OCI-LY7 (cell line): ENCODE measurements at regions not wholly inside any gene's neighbourhood (a gene's known extent, or its start where the extent isn't known, plus 50 kb on each side); places are given as distances from the start of the nearest gene placed in this dataset.
"Not testable (repeated sequence)": the region's sequence is repeated elsewhere in the genome, so short reads cannot be mapped to it uniquely, and the experiment has no call there.

Experiments used
- CTCF ChIP-seq: fragments of 200-600 bp; sonication (generic); conservative IDR thresholded peaks from 2 replicates; pipeline ENCODE4 v1.5.1; 2014; ENCODE audit warnings: mild to moderate bottlenecking, antibody characterized with exemption, low read length, moderate library complexity, mixed read lengths
- EZH2phosphoT487 ChIP-seq: fragments of 200-600 bp; sonication (generic); IDR thresholded peaks from 2 replicates; pipeline ENCODE4 v1.6.1; 2018; ENCODE audit warnings: low read depth, borderline replicate concordance, mild to moderate bottlenecking, mixed run types, antibody characterized with exemption, low read length, moderate library complexity, mixed read lengths

GRCh38 chr5:136565457-136565856 lies 200.1 kb upstream of the TRPC7 start:
- TF ChIP-seq CTCF, EZH2phosphoT487: not testable (repeated sequence)
